Colon (tissue), 2 donors: ENCODE measurements at regions not wholly inside any gene's neighbourhood (a gene's known extent, or its start where the extent isn't known, plus 50 kb on each side); places are given as distances from the start of the nearest gene placed in this dataset.

Experiments used
- FAIRE-seq: peaks from 2 replicates; lab custom pipeline; 2012; peaks lifted over from hg19 to GRCh38; lab: Jason Lieb, UNC
- donor health status: control.
- donor health status: control.

GRCh38 chr2:144240656-144241339 is 279.1 kb downstream of the ZEB2 start:
- no peak for FAIRE-seq

GRCh38 chr2:144239726-144240125 is 280.2 kb downstream of the ZEB2 start:
- no peak for FAIRE-seq

GRCh38 chr2:144239306-144239705 is 280.6 kb downstream of the ZEB2 start:
- no peak for FAIRE-seq

DNA sequence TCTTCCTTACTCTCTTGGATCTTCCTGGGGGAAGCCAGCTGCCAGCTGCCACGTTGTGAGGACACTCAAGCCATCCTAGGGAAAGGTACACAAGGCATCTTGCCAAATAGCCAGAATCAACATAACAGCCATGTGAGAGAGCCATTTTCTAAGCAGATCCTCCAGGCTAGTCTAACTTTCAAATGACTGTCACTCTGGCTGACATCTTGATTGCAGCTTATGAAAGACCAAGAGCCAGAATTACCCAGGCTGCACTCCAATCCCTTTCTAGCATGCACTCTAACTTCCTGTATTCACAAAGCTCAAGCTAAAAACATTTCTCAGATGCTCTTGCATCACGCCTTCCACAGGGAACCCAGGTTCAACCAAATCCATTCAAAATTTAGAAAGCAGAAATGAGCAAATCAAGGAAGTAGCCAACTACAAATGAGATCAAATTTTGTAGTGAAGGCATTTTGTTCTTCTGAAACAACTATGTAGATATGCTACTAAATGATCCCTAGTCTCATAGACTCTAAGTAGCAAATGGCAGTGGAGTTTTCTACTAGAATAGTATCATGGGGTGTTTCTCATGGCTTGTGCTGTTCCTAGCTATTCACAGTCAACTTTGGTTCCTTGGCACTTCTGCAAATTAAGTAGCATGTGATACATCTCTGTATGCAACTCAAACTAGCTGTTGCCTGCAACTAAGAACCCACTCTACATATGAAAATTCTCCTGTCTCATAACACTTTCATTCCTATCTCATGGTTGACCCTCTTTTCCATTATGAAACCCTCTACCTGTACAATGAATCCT is 281.9 kb downstream of the ZEB2 start:
- no peak for FAIRE-seq

GRCh38 chr2:144237108-144237507 is 282.8 kb downstream of the ZEB2 start:
- no peak for FAIRE-seq

GRCh38 chr2:144235050-144235449 is 284.9 kb downstream of the ZEB2 start:
- FAIRE-seq: no peak

DNA sequence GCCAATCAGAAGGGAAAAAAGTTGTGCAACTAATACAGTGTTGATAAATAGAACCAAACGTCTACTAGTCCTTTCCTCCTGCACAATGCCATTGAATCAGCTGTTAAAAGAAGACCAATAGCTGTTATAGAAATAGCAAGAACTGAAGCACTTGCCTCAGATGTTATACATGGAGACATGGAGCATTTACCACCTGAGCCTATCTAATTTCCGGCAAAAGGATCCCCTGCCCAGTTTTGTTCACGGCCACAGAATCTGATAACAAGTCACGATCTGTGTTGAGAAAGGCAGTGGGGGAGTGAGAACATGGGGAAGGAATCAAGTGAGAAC is 285.4 kb downstream of the ZEB2 start:
- no peak for FAIRE-seq

- FAIRE-seq: no peak
These were observed 286.0 kb downstream of the ZEB2 start for GRCh38 chr2:144233733-144234541.

GRCh38 chr2:144233317-144233716 is 286.6 kb downstream of the ZEB2 start:
- FAIRE-seq: no peak

GRCh38 chr2:144230448-144231085 is 289.4 kb downstream of the ZEB2 start:
- FAIRE-seq: no peak

- no peak for FAIRE-seq
These were observed 289.9 kb downstream of the ZEB2 start for GRCh38 chr2:144230033-144230432.

- FAIRE-seq: no peak
These were observed 290.6 kb downstream of the ZEB2 start for GRCh38 chr2:144229296-144229695.

DNA sequence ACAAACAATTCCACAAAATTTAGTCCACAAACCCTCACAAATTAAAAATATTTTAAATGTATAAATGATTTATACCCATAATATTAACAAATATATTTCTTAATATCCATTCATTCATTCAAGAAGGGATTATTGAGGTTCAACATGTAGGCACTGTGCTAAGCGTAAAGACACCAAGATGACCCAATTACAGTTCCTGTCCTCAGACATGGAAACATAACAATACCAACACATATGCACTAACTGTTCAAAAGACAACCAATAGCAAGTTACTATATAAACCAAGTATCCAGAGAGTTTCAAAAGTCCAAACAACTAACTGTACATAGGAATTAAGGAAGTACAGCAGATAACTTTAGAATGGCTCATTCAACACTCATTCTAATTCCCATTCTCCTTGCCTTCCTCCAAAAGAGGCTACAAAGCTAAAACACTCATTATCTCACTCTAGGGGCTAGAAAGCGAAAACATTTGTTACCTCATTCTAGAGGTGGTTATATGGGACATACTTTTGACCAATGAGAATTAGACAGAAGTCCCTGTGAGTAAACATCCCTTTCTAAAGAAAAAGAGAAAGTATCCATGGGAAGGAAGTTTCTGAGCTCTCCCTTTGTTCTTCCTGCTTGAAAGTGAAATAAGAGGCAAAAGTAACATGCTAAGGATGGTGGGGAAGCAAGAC is 292.4 kb downstream of the ZEB2 start:
- no peak for FAIRE-seq

GRCh38 chr2:144225076-144225475 is 294.8 kb downstream of the ZEB2 start:
- FAIRE-seq: no peak

DNA sequence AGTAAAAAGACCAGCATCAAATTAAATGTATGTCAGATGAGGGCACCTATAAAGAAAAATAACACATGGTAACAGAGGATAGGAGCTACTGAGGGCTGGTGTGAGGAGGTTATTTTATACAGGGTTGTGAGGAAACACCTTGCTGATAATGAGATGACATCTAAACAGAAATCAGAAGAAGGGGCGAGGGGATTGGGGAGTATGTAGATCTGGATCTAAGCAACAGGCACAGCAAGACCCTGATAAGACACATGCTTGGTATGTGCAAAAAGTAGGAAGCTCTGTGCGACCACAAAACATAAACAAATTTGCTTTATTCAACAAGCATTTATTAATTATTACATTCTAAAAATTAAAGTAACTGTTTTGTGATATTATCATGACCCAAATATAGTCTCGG is 295.4 kb downstream of the ZEB2 start:
- no peak for FAIRE-seq

DNA sequence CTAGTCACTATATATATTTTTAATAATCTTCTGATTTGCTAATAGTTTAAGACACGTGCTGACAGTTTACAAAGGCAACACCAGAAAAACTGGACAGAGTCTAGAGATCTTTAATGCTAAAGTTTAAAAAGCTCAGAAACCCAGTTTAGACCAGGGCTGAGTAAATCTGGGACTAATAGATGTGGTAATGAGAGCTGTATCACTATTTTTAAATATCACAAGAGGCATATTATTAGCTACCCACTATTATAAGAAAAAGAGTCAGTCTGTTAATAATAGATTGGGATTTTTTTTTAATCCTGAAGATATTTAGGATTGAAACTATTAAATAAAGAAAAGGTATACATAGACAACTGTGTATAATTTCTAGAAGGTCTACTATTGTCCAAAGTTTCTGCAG is 299.9 kb downstream of the ZEB2 start:
- FAIRE-seq: no peak

- no peak for FAIRE-seq
These were observed 301.9 kb downstream of the ZEB2 start for GRCh38 chr2:144217853-144218633.

- no peak for FAIRE-seq
These were observed 303.9 kb downstream of the ZEB2 start for GRCh38 chr2:144215701-144216675.

DNA sequence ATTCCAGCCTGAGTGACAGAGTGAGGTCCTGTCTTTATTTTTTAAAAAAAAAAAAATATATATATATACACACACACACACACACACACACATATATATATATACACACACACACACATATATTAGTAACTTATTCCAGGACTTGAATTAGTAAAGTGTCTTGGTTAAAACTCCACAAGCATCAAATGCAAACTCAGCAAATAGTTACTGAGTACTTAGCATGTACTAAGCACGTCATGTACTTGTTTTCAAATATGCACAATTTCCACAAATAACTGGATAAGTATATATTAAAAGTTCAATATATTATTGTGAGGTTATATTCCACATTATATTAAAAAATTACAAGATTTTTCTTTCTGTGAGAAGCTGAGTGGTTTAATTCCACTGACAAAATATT is 304.7 kb downstream of the ZEB2 start:
- FAIRE-seq: no peak

DNA sequence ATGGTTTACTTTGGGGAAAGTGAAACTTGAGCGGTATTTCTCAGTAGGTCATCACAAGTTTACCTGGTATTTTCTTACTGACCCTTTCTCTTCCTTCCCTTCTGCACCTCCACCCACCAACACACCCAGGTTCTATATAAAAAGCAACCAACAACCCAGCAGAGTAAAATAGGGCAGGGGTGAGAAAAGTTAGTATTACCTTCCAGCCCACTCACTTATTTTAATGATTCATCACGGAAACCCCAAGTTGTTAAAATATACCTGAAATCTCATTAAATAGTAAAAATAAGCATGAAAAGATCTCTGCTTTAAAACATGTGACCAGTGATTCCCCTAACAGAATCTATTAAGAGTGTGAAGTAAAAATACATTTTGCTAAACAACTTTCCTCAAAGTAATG is 306.1 kb downstream of the ZEB2 start:
- no peak for FAIRE-seq
